GM12873 (cell line): ENCODE measurements at regions not wholly inside any gene's neighbourhood (a gene's known extent, or its start where the extent isn't known, plus 50 kb on each side); places are given as distances from the start of the nearest gene placed in this dataset.

Experiments
- CTCF ChIP-seq: IDR thresholded peaks from 2 replicates; pipeline ENCODE4 v1.5.1; 2012; ENCODE audit warnings: low read depth, mild to moderate bottlenecking, moderate library complexity, low read length, control low read depth; ENCODE audit not compliant: insufficient read depth; ENCODE audit errors: missing control alignments

GRCh38 chr17:34081269-34081668 is 173.8 kb upstream of the CCL2 start:
- peak; percentile 64 for TF ChIP-seq CTCF

- TF ChIP-seq CTCF: no peak
These were observed 172.7 kb upstream of the CCL2 start for GRCh38 chr17:34082404-34082803.

- TF ChIP-seq CTCF: no peak
These were observed 164.5 kb upstream of the CCL2 start for GRCh38 chr17:34090593-34090992.

GRCh38 chr17:34091975-34092374 is 163.1 kb upstream of the CCL2 start:
- TF ChIP-seq CTCF: no peak

GRCh38 chr17:34095106-34095505 is 160.0 kb upstream of the CCL2 start:
- no peak for TF ChIP-seq CTCF

GRCh38 chr17:34098699-34099098 is 156.4 kb upstream of the CCL2 start:
- no peak for TF ChIP-seq CTCF

- TF ChIP-seq CTCF: no peak
These were observed 155.1 kb upstream of the CCL2 start for GRCh38 chr17:34099859-34100515.
